Body of pancreas (tissue), 4 donors: ENCODE measurements at regions not wholly inside any gene's neighbourhood (a gene's known extent, or its start where the extent isn't known, plus 50 kb on each side); places are given as distances from the start of the nearest gene placed in this dataset.

Experiments used
- POLR2A ChIP-seq, 3 donors: fragments of 450-650 bp; IDR thresholded peaks; one replicate each; pipeline ENCODE4 v1.6.1; 2016; ENCODE audit warnings: antibody characterized with exemption in 3 of 3, mild to moderate bottlenecking in 2 of 3
- TF ChIP-seq, protein P1 (sequence below), 7 experiments: fragments of 450-650 bp in 4 of 7; fragments of 200-600 bp in 3 of 7; sonication (generic) in 3 of 7; IDR thresholded peaks; one replicate each; pipeline ENCODE4 v1.5.1; 2016 to 2019; ENCODE audit warnings: antibody characterized with exemption in 7 of 7

DNA sequence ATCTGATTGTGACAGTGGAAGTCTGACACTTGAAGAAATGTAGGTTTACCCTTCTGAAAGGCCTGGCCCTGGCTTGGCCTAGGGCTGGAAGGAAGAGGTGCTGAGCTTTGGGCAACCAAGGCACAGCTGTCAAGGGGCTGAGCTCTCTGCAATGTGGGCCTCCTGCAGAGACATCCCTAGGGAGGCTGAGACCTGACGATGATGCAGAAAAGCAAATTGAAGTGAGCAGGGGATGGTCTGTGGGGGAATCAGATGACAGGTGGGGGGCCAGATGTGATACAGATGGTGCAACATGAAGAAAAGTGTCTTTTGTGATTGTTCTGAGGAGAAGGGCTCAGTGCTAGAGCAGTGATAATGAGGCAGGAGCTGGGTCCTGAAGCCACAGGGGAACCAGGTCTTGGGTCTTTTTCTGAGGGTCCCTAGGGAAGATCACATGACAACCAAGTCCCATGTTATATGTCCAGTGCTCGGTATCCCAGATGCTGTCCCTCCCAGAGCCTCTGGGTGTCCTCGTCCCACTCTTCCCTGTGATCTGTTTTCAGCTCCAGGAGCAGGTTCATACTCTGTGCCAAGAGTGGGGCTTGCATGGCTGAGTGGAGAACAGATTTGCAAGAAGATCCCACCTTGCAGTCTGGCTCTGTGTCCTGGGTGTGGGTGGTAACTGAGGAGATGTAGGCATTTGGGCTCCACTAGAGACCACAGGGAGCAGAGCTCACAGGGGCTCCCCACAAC is 79.9 kb upstream of the VPREB1 start:
- TF ChIP-seq, protein P1, sequence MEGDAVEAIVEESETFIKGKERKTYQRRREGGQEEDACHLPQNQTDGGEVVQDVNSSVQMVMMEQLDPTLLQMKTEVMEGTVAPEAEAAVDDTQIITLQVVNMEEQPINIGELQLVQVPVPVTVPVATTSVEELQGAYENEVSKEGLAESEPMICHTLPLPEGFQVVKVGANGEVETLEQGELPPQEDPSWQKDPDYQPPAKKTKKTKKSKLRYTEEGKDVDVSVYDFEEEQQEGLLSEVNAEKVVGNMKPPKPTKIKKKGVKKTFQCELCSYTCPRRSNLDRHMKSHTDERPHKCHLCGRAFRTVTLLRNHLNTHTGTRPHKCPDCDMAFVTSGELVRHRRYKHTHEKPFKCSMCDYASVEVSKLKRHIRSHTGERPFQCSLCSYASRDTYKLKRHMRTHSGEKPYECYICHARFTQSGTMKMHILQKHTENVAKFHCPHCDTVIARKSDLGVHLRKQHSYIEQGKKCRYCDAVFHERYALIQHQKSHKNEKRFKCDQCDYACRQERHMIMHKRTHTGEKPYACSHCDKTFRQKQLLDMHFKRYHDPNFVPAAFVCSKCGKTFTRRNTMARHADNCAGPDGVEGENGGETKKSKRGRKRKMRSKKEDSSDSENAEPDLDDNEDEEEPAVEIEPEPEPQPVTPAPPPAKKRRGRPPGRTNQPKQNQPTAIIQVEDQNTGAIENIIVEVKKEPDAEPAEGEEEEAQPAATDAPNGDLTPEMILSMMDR (IDR thresholded peaks at IDR 0.05), result no peak
- TF ChIP-seq POLR2A (IDR thresholded peaks at IDR 0.05), result no peak
